Prostate gland (tissue), 2 donors: ENCODE measurements at regions not wholly inside any gene's neighbourhood (a gene's known extent, or its start where the extent isn't known, plus 50 kb on each side); places are given as distances from the start of the nearest gene placed in this dataset.

Experiments used
- DNase-seq: peaks from one replicate; pipeline ENCODE4 v3.0.0-alpha.2; 2019; ENCODE audit warnings: low spot score
- H3K27ac ChIP-seq, 2 donors: fragments of 200-600 bp; sonication (generic); 2 replicates each; pipeline ENCODE4 v1.5.1; 2017 to 2019
- H3K27me3 ChIP-seq: fragments of 200-600 bp; sonication (generic); replicated peaks from 2 replicates; pipeline ENCODE4 v1.5.1; 2019; ENCODE audit not compliant: insufficient read depth
- H3K36me3 ChIP-seq, 2 donors: fragments of 200-600 bp; sonication (generic); 1 replicate in 1 of 2; 2 replicates in 1 of 2; pipeline versions ENCODE4 v1.5.1 to v1.8.1; 2017 to 2019
- H3K4me1 ChIP-seq: fragments of 200-600 bp; sonication (generic); replicated peaks from 2 replicates; pipeline ENCODE4 v1.5.1; 2019
- H3K4me3 ChIP-seq, 2 donors: fragments of 200-600 bp; sonication (generic); 2 replicates each; pipeline ENCODE4 v1.5.1; 2017 to 2019
- H3K9me3 ChIP-seq: fragments of 200-600 bp; sonication (generic); 2 replicates; pipeline ENCODE4 v1.5.1; 2017
- POLR2A ChIP-seq: fragments of 450-650 bp; IDR thresholded peaks from one replicate; pipeline ENCODE4 v1.6.1; 2016; ENCODE audit warnings: antibody characterized with exemption, mild to moderate bottlenecking
- POLR2AphosphoS5 ChIP-seq: sonication (generic); formaldehyde crosslinking; IDR thresholded peaks from one replicate; pipeline ENCODE4 v1.6.1; 2017; ENCODE audit warnings: antibody characterized with exemption
- WGBS: methylation state at CpG from one replicate; pipeline ENCODE4 v1.1.5; 2018; 5-methylcytosine and 5-hydroxymethylcytosine counted together
- intact Hi-C: fragments of 100-400 bp; cut with DNase I; formaldehyde crosslinking; loops from one replicate; pipeline ENCODE4 v1.14.2; 2022
- TF ChIP-seq, protein P1 (sequence below), 4 experiments: fragments of 200-600 bp in 2 of 4; fragments of 450-650 bp in 2 of 4; sonication (generic) in 2 of 4; IDR thresholded peaks; 1 replicate in 3 of 4; 2 replicates in 1 of 4; pipeline ENCODE4 v1.5.1; 2016 to 2019; ENCODE audit warnings: antibody characterized with exemption in 4 of 4, mild to moderate bottlenecking in 2 of 4, moderate library complexity in 2 of 4

DNA sequence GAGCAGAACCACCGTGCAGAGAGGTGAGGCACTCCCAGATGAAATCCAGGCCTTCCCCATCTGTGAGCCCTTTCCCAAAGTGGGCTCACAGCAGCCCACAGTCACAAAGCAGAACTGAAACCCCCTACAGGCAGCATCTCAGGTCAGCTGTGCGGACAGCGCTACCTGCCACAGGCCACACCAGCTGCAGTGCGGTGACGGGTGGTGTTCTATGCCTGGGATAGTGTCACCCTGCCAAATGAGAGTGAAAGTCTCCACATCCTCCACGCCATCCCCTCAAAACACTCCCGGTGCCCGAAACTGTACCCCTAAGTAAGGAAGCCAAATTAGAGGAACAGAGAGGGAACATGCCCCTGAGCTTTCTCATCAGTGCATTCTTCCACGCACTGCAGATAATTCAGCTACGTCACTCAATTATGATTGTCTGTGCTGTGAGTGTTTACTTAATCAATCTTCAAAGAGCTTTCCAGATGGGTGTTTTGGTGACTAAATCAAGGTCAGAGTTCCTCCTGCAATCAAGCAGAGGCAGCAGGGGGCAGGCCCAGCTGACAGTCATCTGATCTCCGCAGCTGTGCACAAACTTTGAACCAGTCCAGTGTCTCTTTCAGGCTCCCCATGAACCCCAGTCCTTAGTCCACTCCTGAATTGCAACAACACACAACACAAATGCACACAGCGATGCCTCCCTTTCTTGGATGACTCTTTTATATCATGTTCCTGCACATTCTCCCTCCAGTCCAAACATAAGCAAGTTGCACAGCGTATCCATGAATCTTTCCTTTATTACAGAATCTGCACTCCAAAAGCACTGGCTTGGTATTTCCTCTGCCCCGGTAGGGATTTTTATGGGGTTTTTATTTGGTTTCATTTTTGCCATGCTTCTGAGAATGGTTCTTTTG is 150.0 kb downstream of the TOMM20 start:
- no peak overlapping the region for H3K4me3 ChIP-seq
- no peak for DNase-seq
- 37% methylated on average over 14 of the region's 14 CpGs for WGBS

DNA sequence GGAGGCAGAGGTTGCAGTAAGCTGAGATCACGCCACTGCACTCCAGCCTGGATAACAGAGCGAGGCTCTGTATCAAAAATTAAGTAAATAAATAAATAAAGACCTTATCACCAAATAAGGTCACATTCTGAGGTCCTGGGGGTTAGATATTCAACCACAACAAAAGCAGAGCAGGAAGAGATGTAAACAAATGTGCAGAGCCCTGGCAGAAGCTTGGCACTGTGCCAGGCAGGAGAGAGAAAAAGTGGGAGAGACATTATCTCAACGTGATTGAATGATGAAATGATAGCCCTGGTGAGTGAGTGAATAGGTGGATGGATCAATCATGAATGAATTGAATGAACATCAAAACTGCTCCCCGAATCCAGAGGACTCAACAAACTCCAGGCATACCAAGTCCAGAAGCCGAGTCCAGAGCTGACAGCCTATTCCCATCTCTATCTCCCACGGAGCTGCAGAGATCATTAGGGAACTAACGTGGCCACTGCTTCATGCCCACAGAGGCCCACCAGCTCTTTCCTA is 150.7 kb downstream of the TOMM20 start:
- no peak overlapping the region for H3K4me3 ChIP-seq
- 82% methylated on average over 7 of the region's 7 CpGs for WGBS
- H3K27ac ChIP-seq = peak overlapping the region; percentile 74
- no peaks in the 10 kb centered on the region for H3K36me3 ChIP-seq
- no peaks in the 10 kb centered on the region for H3K9me3 ChIP-seq
- intact Hi-C loops = no loop called here
- peaks cover 22% of the 10 kb centered on the region for H3K4me1 ChIP-seq
- TF ChIP-seq POLR2A = no peak
- TF ChIP-seq, protein P1, sequence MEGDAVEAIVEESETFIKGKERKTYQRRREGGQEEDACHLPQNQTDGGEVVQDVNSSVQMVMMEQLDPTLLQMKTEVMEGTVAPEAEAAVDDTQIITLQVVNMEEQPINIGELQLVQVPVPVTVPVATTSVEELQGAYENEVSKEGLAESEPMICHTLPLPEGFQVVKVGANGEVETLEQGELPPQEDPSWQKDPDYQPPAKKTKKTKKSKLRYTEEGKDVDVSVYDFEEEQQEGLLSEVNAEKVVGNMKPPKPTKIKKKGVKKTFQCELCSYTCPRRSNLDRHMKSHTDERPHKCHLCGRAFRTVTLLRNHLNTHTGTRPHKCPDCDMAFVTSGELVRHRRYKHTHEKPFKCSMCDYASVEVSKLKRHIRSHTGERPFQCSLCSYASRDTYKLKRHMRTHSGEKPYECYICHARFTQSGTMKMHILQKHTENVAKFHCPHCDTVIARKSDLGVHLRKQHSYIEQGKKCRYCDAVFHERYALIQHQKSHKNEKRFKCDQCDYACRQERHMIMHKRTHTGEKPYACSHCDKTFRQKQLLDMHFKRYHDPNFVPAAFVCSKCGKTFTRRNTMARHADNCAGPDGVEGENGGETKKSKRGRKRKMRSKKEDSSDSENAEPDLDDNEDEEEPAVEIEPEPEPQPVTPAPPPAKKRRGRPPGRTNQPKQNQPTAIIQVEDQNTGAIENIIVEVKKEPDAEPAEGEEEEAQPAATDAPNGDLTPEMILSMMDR (IDR thresholded peaks at IDR 0.05) = no peak
- TF ChIP-seq POLR2AphosphoS5 = no peak
- H3K27me3 ChIP-seq = no peaks in the 10 kb centered on the region
- no peak for DNase-seq

More for the DNA sequence above, 150.0 kb downstream of the TOMM20 start:
- peaks cover 21% of the 10 kb centered on the region for H3K4me1 ChIP-seq
- intact Hi-C loops = no loop called here
- TF ChIP-seq POLR2AphosphoS5 = peak; percentile 65
- no peak for TF ChIP-seq POLR2A
- H3K27ac ChIP-seq = peak overlapping the region; percentile 74
- no peaks in the 10 kb centered on the region for H3K27me3 ChIP-seq
- H3K9me3 ChIP-seq = no peaks in the 10 kb centered on the region
- no peaks in the 10 kb centered on the region for H3K36me3 ChIP-seq

DNA sequence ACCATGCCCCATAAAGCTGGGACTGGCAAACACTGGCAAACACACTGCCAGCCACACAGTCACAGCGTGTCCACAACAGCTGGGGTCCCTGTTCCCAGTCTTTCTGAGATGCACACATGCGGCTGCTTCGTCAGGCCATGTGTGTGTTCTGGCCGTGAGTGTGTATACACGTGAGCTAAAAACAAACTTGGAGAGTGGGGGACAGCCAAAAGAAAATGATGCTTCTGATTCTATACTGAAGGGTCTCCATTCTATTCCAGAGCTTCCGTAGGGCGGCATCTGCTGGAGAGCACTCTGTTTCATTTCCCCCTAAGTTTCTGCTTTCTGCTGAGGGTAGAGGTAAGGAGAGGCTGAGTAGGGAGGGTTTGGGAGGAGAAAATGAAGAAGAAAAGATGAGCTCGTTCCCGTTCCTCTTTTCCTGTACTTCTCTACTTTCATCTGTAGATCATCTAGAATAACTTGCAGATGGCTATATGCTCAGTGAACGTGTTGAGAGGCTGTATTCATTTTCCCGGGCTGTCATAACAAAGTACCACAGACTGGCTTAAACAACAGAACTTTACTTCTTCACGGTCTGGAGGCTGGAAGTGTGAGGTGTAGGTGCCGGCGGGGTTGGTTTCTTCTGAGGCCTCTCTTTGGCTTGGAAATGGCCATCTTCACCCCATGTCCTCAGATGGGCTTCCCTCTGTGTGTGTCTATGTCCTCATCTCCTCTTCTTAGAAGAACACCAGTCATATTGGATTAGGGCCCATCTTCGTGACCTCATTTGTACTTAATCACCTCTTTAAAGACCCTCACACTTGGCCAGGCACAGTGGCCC is 151.6 kb downstream of the TOMM20 start:
- H3K4me3 ChIP-seq = no peak overlapping the region
- no peak for DNase-seq
- WGBS = 84% methylated on average over 15 of the region's 15 CpGs
- peaks cover 22% of the 10 kb centered on the region for H3K4me1 ChIP-seq
- TF ChIP-seq POLR2AphosphoS5 = no peak
- TF ChIP-seq, protein P1 (IDR thresholded peaks at IDR 0.05) = no peak
- no peak for TF ChIP-seq POLR2A
- no peaks in the 10 kb centered on the region for H3K27me3 ChIP-seq
- intact Hi-C loops = no loop called here
- no peak overlapping the region for H3K27ac ChIP-seq
- no peaks in the 10 kb centered on the region for H3K36me3 ChIP-seq
- no peaks in the 10 kb centered on the region for H3K9me3 ChIP-seq

- intact Hi-C loops = no loop called here
- WGBS = 81% methylated on average over 11 of the region's 11 CpGs
- Histone ChIP-seq H3K27ac (no peak overlapping the region), H3K4me1 (peaks cover 22% of the 10 kb centered on the region), H3K9me3 (no peaks in the 10 kb centered on the region), H3K36me3 (no peaks in the 10 kb centered on the region), H3K27me3 (no peaks in the 10 kb centered on the region), H3K4me3 (no peak overlapping the region)
- DNase-seq = no peak
- TF ChIP-seq, protein P1 (IDR thresholded peaks at IDR 0.05) = no peak
- TF ChIP-seq POLR2A = no peak
- TF ChIP-seq POLR2AphosphoS5 = no peak
These were observed 152.4 kb downstream of the TOMM20 start for GRCh38 chr1:234975941-234976860.
